HEK293 (cell line): ENCODE measurements at regions not wholly inside any gene's neighbourhood (a gene's known extent, or its start where the extent isn't known, plus 50 kb on each side); places are given as distances from the start of the nearest gene placed in this dataset.

ENCODE experiments used
- CTCF ChIA-PET: fragments of 350-600 bp; formaldehyde crosslinking; extraction: SDS; loops from one replicate; lab custom pipeline; 2021; ENCODE audit warnings: antibody characterized with exemption; lab: Yijun Ruan, JAX
- POLR2A ChIA-PET: fragments of 300-600 bp; formaldehyde crosslinking; extraction: SDS; loops from one replicate; lab custom pipeline; 2020; ENCODE audit warnings: antibody characterized with exemption, inconsistent platforms; lab: Yijun Ruan, JAX
- H3K27ac ChIP-seq: fragments of 200-500 bp; sonication (Bioruptor generic); 2 replicates; pipeline ENCODE4 v1.5.1; 2014; ENCODE audit warnings: low read depth, low read length, control low read depth, inconsistent platforms; ENCODE audit errors: extremely low read depth
- H3K36me3 ChIP-seq, 2 experiments: fragments of 200-500 bp in 1 of 2; sonication (Bioruptor generic) in 1 of 2; 1 replicate in 1 of 2; 2 replicates in 1 of 2; pipeline ENCODE4 v1.5.1; 2014 to 2017; ENCODE audit warnings: inconsistent platforms in 2 of 2, low read length in 2 of 2; ENCODE audit not compliant: control insufficient read depth in 2 of 2, insufficient read depth in 1 of 2
- H3K4me1 ChIP-seq: fragments of 200-500 bp; sonication (Bioruptor generic); 2 replicates; pipeline ENCODE4 v1.5.1; 2014; ENCODE audit warnings: mild to moderate bottlenecking, low read length, inconsistent platforms; ENCODE audit not compliant: control insufficient read depth, insufficient read depth
- H3K4me3 ChIP-seq: 2 replicates; pipeline ENCODE4 v1.5.1; 2011; ENCODE audit warnings: low read depth, mild to moderate bottlenecking, control low read depth, low read length, moderate library complexity
- H3K9me3 ChIP-seq: fragments of 200-500 bp; sonication (Bioruptor generic); 2 replicates; pipeline ENCODE4 v1.5.1; 2014; ENCODE audit warnings: low read depth, low read length, inconsistent platforms; ENCODE audit not compliant: control insufficient read depth, insufficient read depth
- HIC1 ChIP-seq: fragments of 450-650 bp; formaldehyde crosslinking; IDR thresholded peaks from 2 replicates; pipeline ENCODE4 v1.5.1; 2016; ENCODE audit warnings: missing biosample characterization, missing genetic modification characterization
- SCRT1 ChIP-seq: fragments of 450-650 bp; formaldehyde crosslinking; IDR thresholded peaks from 2 replicates; pipeline ENCODE4 v1.5.1; 2016; ENCODE audit warnings: missing biosample characterization, missing genetic modification characterization, borderline replicate concordance
- TRIM28 ChIP-seq: IDR thresholded peaks from 2 replicates; pipeline ENCODE4 v1.6.1; 2011; ENCODE audit warnings: low read length, control low read depth, borderline replicate concordance
- ZBTB11 ChIP-seq: fragments of 450-650 bp; formaldehyde crosslinking; conservative IDR thresholded peaks from 2 replicates; pipeline ENCODE4 v1.5.1; 2016; ENCODE audit warnings: low read depth, missing biosample characterization, missing genetic modification characterization
- ZBTB21 ChIP-seq: fragments of 450-650 bp; formaldehyde crosslinking; IDR thresholded peaks from 2 replicates; pipeline ENCODE4 v1.5.1; 2017; ENCODE audit warnings: missing biosample characterization, missing genetic modification characterization
- ZEB2 ChIP-seq: fragments of 450-650 bp; formaldehyde crosslinking; IDR thresholded peaks from 2 replicates; pipeline ENCODE4 v1.5.1; 2016; ENCODE audit warnings: missing biosample characterization, missing genetic modification characterization
- ZFP69B ChIP-seq: fragments of 450-650 bp; formaldehyde crosslinking; IDR thresholded peaks from 2 replicates; pipeline ENCODE4 v1.5.1; 2016; ENCODE audit warnings: missing biosample characterization, missing genetic modification characterization
- ZNF274 ChIP-seq, 2 experiments: fragments of 200-500 bp in 1 of 2; fragments of 450-650 bp in 1 of 2; sonication (Bioruptor generic) in 1 of 2; formaldehyde crosslinking in 1 of 2; IDR thresholded peaks; 2 replicates each; pipeline versions ENCODE4 v1.5.1 to v1.6.1; 2014 to 2016; ENCODE audit warnings: borderline replicate concordance in 1 of 2, inconsistent platforms in 1 of 2, low read length in 1 of 2, missing biosample characterization in 1 of 2, missing genetic modification characterization in 1 of 2
- ZNF416 ChIP-seq: fragments of 450-650 bp; formaldehyde crosslinking; IDR thresholded peaks from 2 replicates; pipeline ENCODE4 v1.5.1; 2016; ENCODE audit warnings: missing biosample characterization, missing genetic modification characterization
- ZNF510 ChIP-seq: fragments of 450-650 bp; formaldehyde crosslinking; IDR thresholded peaks from 2 replicates; pipeline ENCODE4 v1.5.1; 2018; ENCODE audit warnings: mild to moderate bottlenecking, missing genetic modification characterization, missing biosample characterization; ENCODE audit not compliant: insufficient replicate concordance
- ZNF544 ChIP-seq: fragments of 450-650 bp; formaldehyde crosslinking; IDR thresholded peaks from 2 replicates; pipeline ENCODE4 v1.5.0; 2017; ENCODE audit warnings: missing biosample characterization, missing genetic modification characterization
- ZNF555 ChIP-seq: fragments of 450-650 bp; formaldehyde crosslinking; conservative IDR thresholded peaks from 2 replicates; pipeline ENCODE4 v1.5.1; 2017; ENCODE audit warnings: missing biosample characterization, mild to moderate bottlenecking, missing genetic modification characterization, inconsistent platforms
- ZNF639 ChIP-seq: fragments of 450-650 bp; formaldehyde crosslinking; IDR thresholded peaks from 2 replicates; pipeline ENCODE4 v1.5.1; 2016; ENCODE audit warnings: missing biosample characterization, missing genetic modification characterization
- ZNF677 ChIP-seq: fragments of 450-650 bp; IDR thresholded peaks from 2 replicates; pipeline ENCODE4 v1.5.0; 2018; ENCODE audit warnings: missing biosample characterization, mild to moderate bottlenecking, missing genetic modification characterization, moderate library complexity
- ZNF76 ChIP-seq: fragments of 450-650 bp; formaldehyde crosslinking; IDR thresholded peaks from 2 replicates; pipeline ENCODE4; 2016; ENCODE audit warnings: low read depth, missing biosample characterization, missing genetic modification characterization, borderline replicate concordance
- ZSCAN5A ChIP-seq: fragments of 450-650 bp; formaldehyde crosslinking; IDR thresholded peaks from 2 replicates; pipeline ENCODE4 v1.5.1; 2016; ENCODE audit warnings: missing biosample characterization, missing genetic modification characterization
- TF ChIP-seq, protein P1 (sequence below): fragments of 450-650 bp; formaldehyde crosslinking; IDR thresholded peaks from 2 replicates; pipeline ENCODE4 v1.5.1; 2016; ENCODE audit warnings: missing biosample characterization, missing genetic modification characterization
- TF ChIP-seq, protein P2 (sequence below): fragments of 450-650 bp; formaldehyde crosslinking; IDR thresholded peaks from 2 replicates; pipeline ENCODE4 v1.5.1; 2016; ENCODE audit warnings: missing biosample characterization, missing genetic modification characterization
- TF ChIP-seq, protein P3 (sequence below): fragments of 450-650 bp; formaldehyde crosslinking; IDR thresholded peaks from 2 replicates; pipeline ENCODE4 v1.5.1; 2017; ENCODE audit warnings: missing biosample characterization, missing genetic modification characterization
- TF ChIP-seq, protein P4 (sequence below): fragments of 450-650 bp; formaldehyde crosslinking; IDR thresholded peaks from 2 replicates; pipeline ENCODE4 v1.5.1; 2016; ENCODE audit warnings: missing biosample characterization, missing genetic modification characterization, borderline replicate concordance

- no peaks in the 10 kb centered on the region for H3K36me3 ChIP-seq
- no peaks in the 10 kb centered on the region for H3K9me3 ChIP-seq
- no peaks in the 10 kb centered on the region for H3K4me1 ChIP-seq
- H3K4me3 ChIP-seq: no peak overlapping the region
- H3K27ac ChIP-seq: no peak overlapping the region
- ChIA-PET CTCF (no interaction called here), POLR2A (no interaction called here)
- TF ChIP-seq ZNF677 (tag by site-specific recombination) (no peak), ZNF76 (tag by site-specific recombination) (no peak), ZBTB21 (no peak), SCRT1 (tag by site-specific recombination) (no peak), ZNF544 (no peak), ZNF555 (tag by site-specific recombination) (no peak), TRIM28 (no peak), ZNF416 (tag by site-specific recombination) (no peak), ZEB2 (no peak), ZNF510 (tag by site-specific recombination) (no peak), ZBTB11 (tag by site-specific recombination) (no peak), ZNF639 (tag by site-specific recombination) (no peak), ZNF274 (IDR thresholded peaks at IDR 0.05; ENCODE audit: low read length) (no peak), ZNF274 (tag by site-specific recombination; IDR thresholded peaks at IDR 0.05; ENCODE audit: borderline replicate concordance) (no peak), ZSCAN5A (no peak), ZFP69B (tag by site-specific recombination) (no peak), HIC1 (tag by site-specific recombination) (no peak)
- TF ChIP-seq, protein P1, sequence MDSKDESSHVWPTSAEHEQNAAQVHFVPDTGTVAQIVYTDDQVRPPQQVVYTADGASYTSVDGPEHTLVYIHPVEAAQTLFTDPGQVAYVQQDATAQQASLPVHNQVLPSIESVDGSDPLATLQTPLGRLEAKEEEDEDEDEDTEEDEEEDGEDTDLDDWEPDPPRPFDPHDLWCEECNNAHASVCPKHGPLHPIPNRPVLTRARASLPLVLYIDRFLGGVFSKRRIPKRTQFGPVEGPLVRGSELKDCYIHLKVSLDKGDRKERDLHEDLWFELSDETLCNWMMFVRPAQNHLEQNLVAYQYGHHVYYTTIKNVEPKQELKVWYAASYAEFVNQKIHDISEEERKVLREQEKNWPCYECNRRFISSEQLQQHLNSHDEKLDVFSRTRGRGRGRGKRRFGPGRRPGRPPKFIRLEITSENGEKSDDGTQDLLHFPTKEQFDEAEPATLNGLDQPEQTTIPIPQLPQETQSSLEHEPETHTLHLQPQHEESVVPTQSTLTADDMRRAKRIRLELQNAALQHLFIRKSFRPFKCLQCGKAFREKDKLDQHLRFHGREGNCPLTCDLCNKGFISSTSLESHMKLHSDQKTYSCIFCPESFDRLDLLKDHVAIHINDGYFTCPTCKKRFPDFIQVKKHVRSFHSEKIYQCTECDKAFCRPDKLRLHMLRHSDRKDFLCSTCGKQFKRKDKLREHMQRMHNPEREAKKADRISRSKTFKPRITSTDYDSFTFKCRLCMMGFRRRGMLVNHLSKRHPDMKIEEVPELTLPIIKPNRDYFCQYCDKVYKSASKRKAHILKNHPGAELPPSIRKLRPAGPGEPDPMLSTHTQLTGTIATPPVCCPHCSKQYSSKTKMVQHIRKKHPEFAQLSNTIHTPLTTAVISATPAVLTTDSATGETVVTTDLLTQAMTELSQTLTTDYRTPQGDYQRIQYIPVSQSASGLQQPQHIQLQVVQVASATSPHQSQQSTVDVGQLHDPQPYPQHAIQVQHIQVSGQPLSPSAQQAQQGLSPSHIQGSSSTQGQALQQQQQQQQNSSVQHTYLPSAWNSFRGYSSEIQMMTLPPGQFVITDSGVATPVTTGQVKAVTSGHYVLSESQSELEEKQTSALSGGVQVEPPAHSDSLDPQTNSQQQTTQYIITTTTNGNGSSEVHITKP: no peak
- TF ChIP-seq, protein P2, sequence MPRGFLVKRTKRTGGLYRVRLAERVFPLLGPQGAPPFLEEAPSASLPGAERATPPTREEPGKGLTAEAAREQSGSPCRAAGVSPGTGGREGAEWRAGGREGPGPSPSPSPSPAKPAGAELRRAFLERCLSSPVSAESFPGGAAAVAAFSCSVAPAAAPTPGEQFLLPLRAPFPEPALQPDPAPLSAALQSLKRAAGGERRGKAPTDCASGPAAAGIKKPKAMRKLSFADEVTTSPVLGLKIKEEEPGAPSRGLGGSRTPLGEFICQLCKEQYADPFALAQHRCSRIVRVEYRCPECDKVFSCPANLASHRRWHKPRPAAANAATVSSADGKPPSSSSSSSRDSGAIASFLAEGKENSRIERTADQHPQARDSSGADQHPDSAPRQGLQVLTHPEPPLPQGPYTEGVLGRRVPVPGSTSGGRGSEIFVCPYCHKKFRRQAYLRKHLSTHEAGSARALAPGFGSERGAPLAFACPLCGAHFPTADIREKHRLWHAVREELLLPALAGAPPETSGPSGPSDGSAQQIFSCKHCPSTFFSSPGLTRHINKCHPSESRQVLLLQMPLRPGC: no peak
- TF ChIP-seq, protein P3, sequence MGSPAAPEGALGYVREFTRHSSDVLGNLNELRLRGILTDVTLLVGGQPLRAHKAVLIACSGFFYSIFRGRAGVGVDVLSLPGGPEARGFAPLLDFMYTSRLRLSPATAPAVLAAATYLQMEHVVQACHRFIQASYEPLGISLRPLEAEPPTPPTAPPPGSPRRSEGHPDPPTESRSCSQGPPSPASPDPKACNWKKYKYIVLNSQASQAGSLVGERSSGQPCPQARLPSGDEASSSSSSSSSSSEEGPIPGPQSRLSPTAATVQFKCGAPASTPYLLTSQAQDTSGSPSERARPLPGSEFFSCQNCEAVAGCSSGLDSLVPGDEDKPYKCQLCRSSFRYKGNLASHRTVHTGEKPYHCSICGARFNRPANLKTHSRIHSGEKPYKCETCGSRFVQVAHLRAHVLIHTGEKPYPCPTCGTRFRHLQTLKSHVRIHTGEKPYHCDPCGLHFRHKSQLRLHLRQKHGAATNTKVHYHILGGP: no peak
- TF ChIP-seq, protein P4, sequence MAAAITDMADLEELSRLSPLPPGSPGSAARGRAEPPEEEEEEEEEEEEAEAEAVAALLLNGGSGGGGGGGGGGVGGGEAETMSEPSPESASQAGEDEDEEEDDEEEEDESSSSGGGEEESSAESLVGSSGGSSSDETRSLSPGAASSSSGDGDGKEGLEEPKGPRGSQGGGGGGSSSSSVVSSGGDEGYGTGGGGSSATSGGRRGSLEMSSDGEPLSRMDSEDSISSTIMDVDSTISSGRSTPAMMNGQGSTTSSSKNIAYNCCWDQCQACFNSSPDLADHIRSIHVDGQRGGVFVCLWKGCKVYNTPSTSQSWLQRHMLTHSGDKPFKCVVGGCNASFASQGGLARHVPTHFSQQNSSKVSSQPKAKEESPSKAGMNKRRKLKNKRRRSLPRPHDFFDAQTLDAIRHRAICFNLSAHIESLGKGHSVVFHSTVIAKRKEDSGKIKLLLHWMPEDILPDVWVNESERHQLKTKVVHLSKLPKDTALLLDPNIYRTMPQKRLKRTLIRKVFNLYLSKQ (tag by site-specific recombination): no peak
- TF ChIP-seq, all 188 proteins: peak for 0
Observed at GRCh38 chr3:135844386-135844785, 121.1 kb upstream of the PPP2R3A start.
